PFSK-1 (cell line): ENCODE measurements at regions not wholly inside any gene's neighbourhood (a gene's known extent, or its start where the extent isn't known, plus 50 kb on each side); places are given as distances from the start of the nearest gene placed in this dataset.

ENCODE experiments used
- FOXP2 ChIP-seq: optimal IDR thresholded peaks from 2 replicates; pipeline ENCODE3; 2011; ENCODE audit warnings: borderline replicate concordance, control low read depth, inconsistent platforms; ENCODE audit not compliant: insufficient read depth; ENCODE audit errors: extremely low read length, extremely low read depth
- POLR2AphosphoS5 ChIP-seq: IDR thresholded peaks from 2 replicates; pipeline ENCODE4 v1.6.1; 2012; ENCODE audit warnings: low read depth, mild to moderate bottlenecking, control low read depth, low read length, moderate library complexity
- REST ChIP-seq, 2 experiments: IDR thresholded peaks; 2 replicates each; pipeline versions ENCODE4 v1.6.1 to v1.8.0; 2011 to 2012; ENCODE audit warnings: low read depth in 2 of 2, low read length in 2 of 2, control low read depth in 1 of 2, inconsistent platforms in 1 of 2, mild to moderate bottlenecking in 1 of 2, moderate library complexity in 1 of 2; ENCODE audit not compliant: insufficient read depth in 1 of 2
- SIN3A ChIP-seq: IDR thresholded peaks from 2 replicates; pipeline ENCODE4 v1.6.1; 2012; ENCODE audit warnings: mild to moderate bottlenecking, low read length, moderate library complexity, borderline replicate concordance; ENCODE audit not compliant: insufficient read depth
- TAF1 ChIP-seq: IDR thresholded peaks from 2 replicates; pipeline ENCODE4 v1.6.1; 2012; ENCODE audit warnings: low read length, control low read depth, borderline replicate concordance; ENCODE audit not compliant: insufficient read depth

- TF ChIP-seq POLR2AphosphoS5 (no peak), TAF1 (no peak), REST (IDR thresholded peaks at IDR 0.05; ENCODE audit: insufficient read depth in 1 of 2, low read depth in 2 of 2, low read length in 2 of 2) (no peak), SIN3A (no peak), FOXP2 (no peak)
Measured at GRCh38 chr12:19872621-19873540, 433.6 kb downstream of the AEBP2 start.
